ENCODE measurements at regions not wholly inside any gene's neighbourhood (a gene's known extent, or its start where the extent isn't known, plus 50 kb on each side); places are given as distances from the start of the nearest gene placed in this dataset.
"Not testable (repeated sequence)": the region's sequence is repeated elsewhere in the genome, so short reads cannot be mapped to it uniquely, and the experiment has no call there.

- no peaks in the 10 kb centered on the region for H3K36me3 ChIP-seq
- TF ChIP-seq CTCF (IDR thresholded peaks at IDR 0.05; ENCODE audit: low read depth, low read length) = no peak
- peaks cover 9% of the 10 kb centered on the region for H3K27me3 ChIP-seq
- no peaks in the 10 kb centered on the region for H3K9me3 ChIP-seq
- DNase-seq = no peak
- H3K4me1 ChIP-seq = no peaks in the 10 kb centered on the region
- H3K4me3 ChIP-seq (ENCODE audit: low read depth, low read length) = no peak overlapping the region
Measured at GRCh38 chr7:156374335-156374734, 266.2 kb upstream of the RNF32 start.

- H3K36me3 ChIP-seq; H3K27me3 ChIP-seq; H3K4me1 ChIP-seq; H3K4me3 ChIP-seq (ENCODE audit: low read depth, low read length); H3K9me3 ChIP-seq; DNase-seq: not testable (repeated sequence)
Measured at GRCh38 chr7:156369929-156370328, 270.6 kb upstream of the RNF32 start.

- Histone ChIP-seq H3K27me3 (no peaks in the 10 kb centered on the region; the same call in 1 of the 2 replicates), H3K36me3 (no peaks in the 10 kb centered on the region), H3K4me1 (no peaks in the 10 kb centered on the region), H3K4me3 (ENCODE audit: low read depth, low read length) (no peak overlapping the region), H3K9me3 (no peaks in the 10 kb centered on the region)
- DNase-seq = no peak
- TF ChIP-seq CTCF (IDR thresholded peaks at IDR 0.05; ENCODE audit: low read depth, low read length) = no peak
Measured at GRCh38 chr7:156368053-156368843, 272.3 kb upstream of the RNF32 start.

GRCh38 chr7:156363751-156364150, 276.8 kb upstream of the RNF32 start:
- H3K4me3 ChIP-seq (ENCODE audit: low read depth, low read length) = no peak overlapping the region
- no peak for DNase-seq
- no peaks in the 10 kb centered on the region for H3K9me3 ChIP-seq
- no peak for TF ChIP-seq CTCF (IDR thresholded peaks at IDR 0.05; ENCODE audit: low read depth, low read length)
- H3K27me3 ChIP-seq = no peaks in the 10 kb centered on the region; the same call in 1 of the 2 replicates
- no peaks in the 10 kb centered on the region for H3K36me3 ChIP-seq
- no peaks in the 10 kb centered on the region for H3K4me1 ChIP-seq

GRCh38 chr7:156360835-156361234, 279.7 kb upstream of the RNF32 start:
- Histone ChIP-seq H3K4me3 (ENCODE audit: low read depth, low read length) (no peak overlapping the region), H3K27me3 (no peaks in the 10 kb centered on the region; the same call in 1 of the 2 replicates), H3K9me3 (no peaks in the 10 kb centered on the region), H3K36me3 (no peaks in the 10 kb centered on the region), H3K4me1 (no peaks in the 10 kb centered on the region)
- DNase-seq = no peak
- TF ChIP-seq CTCF (IDR thresholded peaks at IDR 0.05; ENCODE audit: low read depth, low read length) = no peak

GRCh38 chr7:156356551-156356950, 284.0 kb upstream of the RNF32 start:
- H3K4me1 ChIP-seq = no peaks in the 10 kb centered on the region
- H3K4me3 ChIP-seq (ENCODE audit: low read depth, low read length) = no peak overlapping the region
- H3K9me3 ChIP-seq = no peaks in the 10 kb centered on the region
- no peak for DNase-seq
- TF ChIP-seq CTCF (IDR thresholded peaks at IDR 0.05; ENCODE audit: low read depth, low read length) = no peak
- H3K27me3 ChIP-seq = no peaks in the 10 kb centered on the region; the same call in 1 of the 2 replicates
- no peaks in the 10 kb centered on the region for H3K36me3 ChIP-seq
